SK-N-SH treated with all-trans-retinoic acid at 6 μM for 48 hours (cell line): ENCODE measurements at regions not wholly inside any gene's neighbourhood (a gene's known extent, or its start where the extent isn't known, plus 50 kb on each side); places are given as distances from the start of the nearest gene placed in this dataset.

Experiments used
- ESRRG ChIP-seq: fragments of 250-450 bp; sonication (Bioruptor Pico); IDR thresholded peaks from 2 replicates; pipeline ENCODE4 v1.6.1; 2021; ENCODE audit warnings: mild to moderate bottlenecking
- ISL1 ChIP-seq: fragments of 250-450 bp; sonication (Bioruptor Pico); IDR thresholded peaks from 2 replicates; pipeline ENCODE4 v2.1.2; 2022; ENCODE audit warnings: mild to moderate bottlenecking, moderate library complexity
- ZNF8 ChIP-seq: fragments of 450-650 bp; formaldehyde crosslinking; IDR thresholded peaks from 2 replicates; pipeline ENCODE4 v1.5.0; 2020; ENCODE audit warnings: mild to moderate bottlenecking, moderate library complexity
- TF ChIP-seq, protein P1 (sequence below): fragments of 250-450 bp; sonication (Bioruptor Pico); IDR thresholded peaks from 2 replicates; pipeline ENCODE4 v1.5.1; 2021; ENCODE audit warnings: mild to moderate bottlenecking, moderate library complexity

GRCh38 chr5:74556006-74556405 is 84.5 kb downstream of the ENC1 start:
- TF ChIP-seq, protein P1, sequence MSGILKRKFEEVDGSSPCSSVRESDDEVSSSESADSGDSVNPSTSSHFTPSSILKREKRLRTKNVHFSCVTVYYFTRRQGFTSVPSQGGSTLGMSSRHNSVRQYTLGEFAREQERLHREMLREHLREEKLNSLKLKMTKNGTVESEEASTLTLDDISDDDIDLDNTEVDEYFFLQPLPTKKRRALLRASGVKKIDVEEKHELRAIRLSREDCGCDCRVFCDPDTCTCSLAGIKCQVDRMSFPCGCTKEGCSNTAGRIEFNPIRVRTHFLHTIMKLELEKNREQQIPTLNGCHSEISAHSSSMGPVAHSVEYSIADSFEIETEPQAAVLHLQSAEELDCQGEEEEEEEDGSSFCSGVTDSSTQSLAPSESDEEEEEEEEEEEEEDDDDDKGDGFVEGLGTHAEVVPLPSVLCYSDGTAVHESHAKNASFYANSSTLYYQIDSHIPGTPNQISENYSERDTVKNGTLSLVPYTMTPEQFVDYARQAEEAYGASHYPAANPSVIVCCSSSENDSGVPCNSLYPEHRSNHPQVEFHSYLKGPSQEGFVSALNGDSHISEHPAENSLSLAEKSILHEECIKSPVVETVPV (CRISPR knock-in tag) = no peak
- TF ChIP-seq ZNF8 (CRISPR knock-in tag) (no peak), ESRRG (no peak), ISL1 (CRISPR knock-in tag) (no peak)
